CD8-positive, alpha-beta memory T cell (primary cell): ENCODE measurements at regions not wholly inside any gene's neighbourhood (a gene's known extent, or its start where the extent isn't known, plus 50 kb on each side); places are given as distances from the start of the nearest gene placed in this dataset.
"Not testable (repeated sequence)": the region's sequence is repeated elsewhere in the genome, so short reads cannot be mapped to it uniquely, and the experiment has no call there.

Source experiments
- CTCF ChIA-PET: fragments of 350-600 bp; sonication (Branson Sonifier 250); formaldehyde crosslinking; loops from one replicate; lab custom pipeline; 2021; ENCODE audit warnings: antibody characterized with exemption; lab: Charles Lee
- POLR2A ChIA-PET: fragments of 350-600 bp; sonication (Branson Sonifier 250); formaldehyde crosslinking; loops from one replicate; lab custom pipeline; 2021; ENCODE audit warnings: antibody characterized with exemption; lab: Charles Lee
- DNase-seq, 5 donors: peaks; one replicate each; pipeline versions ENCODE4 v3.0.0 to v3.0.0-alpha.2; 2020 to 2022; ENCODE audit warnings: mixed read lengths in 1 of 5
- H3K27ac ChIP-seq: one replicate; pipeline ENCODE4 v1.7.0; 2013; ENCODE audit warnings: low read depth, mild to moderate bottlenecking, low read length, moderate library complexity
- H3K27me3 ChIP-seq: 2 replicates; pipeline ENCODE4 v1.7.0; 2013; ENCODE audit warnings: low read length, mild to moderate bottlenecking; ENCODE audit not compliant: insufficient read depth, poor library complexity, severe bottlenecking
- H3K36me3 ChIP-seq: 2 replicates; pipeline ENCODE4 v1.7.0; 2013; ENCODE audit warnings: mild to moderate bottlenecking, low read length, moderate library complexity; ENCODE audit not compliant: insufficient read depth
- H3K4me1 ChIP-seq: 2 replicates; pipeline ENCODE4 v1.7.0; 2013; ENCODE audit warnings: mild to moderate bottlenecking, low read length, moderate library complexity; ENCODE audit not compliant: insufficient read depth
- H3K4me3 ChIP-seq: 2 replicates; pipeline ENCODE4 v1.7.0; 2013; ENCODE audit warnings: mild to moderate bottlenecking, low read length
- H3K9me3 ChIP-seq: 2 replicates; pipeline ENCODE4 v1.7.0; 2013; ENCODE audit warnings: mild to moderate bottlenecking, low read length
- H3K27ac Mint-ChIP-seq, 8 donors: one replicate each; pipeline ENCODE4 v1.8.0; 2020 to 2021; ENCODE audit warnings: mixed read lengths in 8 of 8, mild to moderate bottlenecking in 6 of 8, inconsistent platforms in 3 of 8, moderate library complexity in 3 of 8
- H3K27me3 Mint-ChIP-seq, 2 donors: one replicate each; pipeline ENCODE4 v1.8.0; 2020 to 2021; ENCODE audit warnings: mixed read lengths in 2 of 2, mild to moderate bottlenecking in 1 of 2, moderate library complexity in 1 of 2
- H3K36me3 Mint-ChIP-seq, 3 donors: one replicate each; pipeline ENCODE4 v1.8.0; 2020 to 2021; ENCODE audit warnings: mixed read lengths in 3 of 3, inconsistent platforms in 1 of 3, mild to moderate bottlenecking in 1 of 3
- H3K4me1 Mint-ChIP-seq, 3 donors: one replicate each; pipeline ENCODE4 v1.8.0; 2020 to 2021; ENCODE audit warnings: mixed read lengths in 3 of 3, inconsistent platforms in 1 of 3, mild to moderate bottlenecking in 1 of 3
- H3K4me3 Mint-ChIP-seq, 7 donors: one replicate each; pipeline ENCODE4 v1.8.0; 2020 to 2021; ENCODE audit warnings: mixed read lengths in 7 of 7, mild to moderate bottlenecking in 6 of 7, moderate library complexity in 4 of 7, inconsistent platforms in 2 of 7
- H3K9me3 Mint-ChIP-seq, 5 donors: one replicate each; pipeline ENCODE4 v1.8.0; 2020 to 2022; ENCODE audit warnings: mixed read lengths in 5 of 5, mild to moderate bottlenecking in 3 of 5, moderate library complexity in 2 of 5, inconsistent platforms in 1 of 5

DNA sequence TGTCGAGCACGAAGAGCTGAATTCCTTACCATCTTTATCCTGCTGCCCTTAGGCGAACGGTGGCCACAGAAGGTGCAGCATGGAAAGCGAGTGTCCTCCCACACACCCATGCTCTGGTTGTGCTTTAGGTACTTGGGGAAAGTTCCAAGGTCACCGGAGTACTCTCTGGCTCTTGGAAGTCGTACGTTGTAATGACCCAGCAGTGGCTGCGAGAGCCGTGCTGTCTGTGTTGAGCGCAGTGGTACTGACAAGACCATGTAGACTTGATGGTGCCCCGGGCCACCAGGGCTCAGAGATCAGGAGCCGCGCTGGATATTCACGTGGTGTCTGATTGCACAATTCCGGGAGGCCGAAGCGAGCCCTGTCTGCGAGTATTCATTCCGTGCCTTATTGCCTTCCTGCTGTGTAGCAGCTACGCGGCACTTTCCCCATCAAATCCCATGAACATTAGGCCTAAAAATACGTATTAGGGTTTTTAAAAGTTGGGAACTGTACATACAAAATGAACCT, 222.0 kb downstream of the ZNF516 start:
- ChIA-PET CTCF (no interaction called here), POLR2A (no interaction called here)
- Mint-ChIP-seq H3K4me3 (no peak overlapping the region), H3K27ac (no peak overlapping the region), H3K4me1 (no peaks in the 10 kb centered on the region), H3K36me3 (no peaks in the 10 kb centered on the region), H3K27me3 (peaks cover 0 to 6% of the 10 kb centered on the region in 2 donors), H3K9me3 (peaks cover 0 to 2% (median 0%) of the 10 kb centered on the region in 5 donors)
- Histone ChIP-seq H3K4me1 (no peaks in the 10 kb centered on the region), H3K4me3 (no peak overlapping the region), H3K27me3 (no peaks in the 10 kb centered on the region), H3K9me3 (no peaks in the 10 kb centered on the region), H3K27ac (no peak overlapping the region), H3K36me3 (no peaks in the 10 kb centered on the region)
- DNase-seq = no peak

DNA sequence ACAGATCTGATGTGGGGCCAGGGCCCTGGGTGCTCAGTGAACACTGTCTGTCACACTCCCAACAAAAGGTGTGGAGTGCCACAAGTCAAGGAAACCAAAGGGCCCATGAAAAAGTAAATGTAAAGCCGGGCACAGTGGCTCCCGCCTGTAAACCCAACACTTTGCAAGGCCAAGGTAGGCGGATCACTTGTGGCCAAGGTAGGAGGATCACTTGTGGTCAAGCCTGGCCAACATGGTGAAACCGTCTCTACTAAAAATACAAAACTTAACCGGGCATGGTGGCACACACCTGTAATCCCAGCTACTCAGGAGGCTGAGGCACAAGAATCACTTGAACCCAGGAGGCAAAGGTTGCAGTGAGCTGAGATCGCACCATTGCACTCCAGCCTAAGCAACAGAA, 227.6 kb downstream of the ZNF516 start:
- H3K4me1 ChIP-seq, CTCF ChIA-PET, H3K27ac Mint-ChIP-seq, H3K9me3 Mint-ChIP-seq, H3K27me3 ChIP-seq, H3K9me3 ChIP-seq, H3K4me3 Mint-ChIP-seq, H3K27me3 Mint-ChIP-seq, H3K36me3 ChIP-seq, H3K4me1 Mint-ChIP-seq, H3K4me3 ChIP-seq, H3K27ac ChIP-seq, DNase-seq, H3K36me3 Mint-ChIP-seq, POLR2A ChIA-PET: not testable (repeated sequence)

DNA sequence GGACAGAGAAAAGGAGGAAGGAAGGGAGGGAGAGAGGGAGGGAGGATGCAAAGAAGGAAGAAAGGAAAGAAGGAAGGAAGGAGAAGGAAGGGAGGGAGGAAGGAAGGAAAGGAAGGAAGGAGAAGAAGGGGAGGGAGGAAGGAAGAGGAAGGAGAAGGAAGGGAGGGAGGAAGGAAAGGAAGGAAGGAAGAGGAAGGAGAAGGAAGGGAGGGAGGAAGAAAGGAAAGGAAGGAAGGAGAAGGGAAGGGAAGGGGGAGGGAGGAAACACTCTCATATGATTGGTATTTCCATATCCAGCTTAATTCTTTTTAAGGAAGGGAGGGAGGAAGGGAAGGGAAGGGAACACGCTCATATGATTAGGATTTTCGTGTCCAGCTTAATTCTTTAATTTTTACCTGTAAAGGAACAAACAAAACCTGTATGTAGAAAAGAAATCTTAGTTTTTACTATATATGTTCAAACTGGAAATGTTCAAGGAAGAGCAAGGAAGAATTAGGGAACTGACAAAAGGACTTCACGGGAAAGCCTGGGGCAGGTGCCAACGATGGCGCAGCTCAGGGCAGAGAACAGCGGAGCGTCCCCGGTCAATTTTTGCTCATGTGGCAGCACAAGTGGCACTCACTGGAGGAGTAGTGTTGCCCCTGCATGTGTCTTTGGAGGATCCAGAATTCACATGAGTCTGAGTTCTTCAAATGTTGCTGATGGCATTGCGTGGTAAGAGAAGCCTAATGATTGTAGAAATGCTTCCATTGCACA, 228.6 kb downstream of the ZNF516 start:
- CTCF ChIA-PET = no interaction called here
- Histone ChIP-seq H3K9me3 (no peaks in the 10 kb centered on the region), H3K27me3 (no peaks in the 10 kb centered on the region), H3K36me3 (no peaks in the 10 kb centered on the region), H3K27ac (no peak overlapping the region), H3K4me3 (no peak overlapping the region), H3K4me1 (no peaks in the 10 kb centered on the region)
- Mint-ChIP-seq H3K4me1 (no peaks in the 10 kb centered on the region), H3K27ac (no peak overlapping the region), H3K36me3 (no peaks in the 10 kb centered on the region), H3K4me3 (no peak overlapping the region), H3K27me3 (peaks cover 4 to 7% of the 10 kb centered on the region in 2 donors), H3K9me3 (peaks cover 0 to 2% (median 0%) of the 10 kb centered on the region in 5 donors)
- DNase-seq = no peak
- POLR2A ChIA-PET = no interaction called here

DNA sequence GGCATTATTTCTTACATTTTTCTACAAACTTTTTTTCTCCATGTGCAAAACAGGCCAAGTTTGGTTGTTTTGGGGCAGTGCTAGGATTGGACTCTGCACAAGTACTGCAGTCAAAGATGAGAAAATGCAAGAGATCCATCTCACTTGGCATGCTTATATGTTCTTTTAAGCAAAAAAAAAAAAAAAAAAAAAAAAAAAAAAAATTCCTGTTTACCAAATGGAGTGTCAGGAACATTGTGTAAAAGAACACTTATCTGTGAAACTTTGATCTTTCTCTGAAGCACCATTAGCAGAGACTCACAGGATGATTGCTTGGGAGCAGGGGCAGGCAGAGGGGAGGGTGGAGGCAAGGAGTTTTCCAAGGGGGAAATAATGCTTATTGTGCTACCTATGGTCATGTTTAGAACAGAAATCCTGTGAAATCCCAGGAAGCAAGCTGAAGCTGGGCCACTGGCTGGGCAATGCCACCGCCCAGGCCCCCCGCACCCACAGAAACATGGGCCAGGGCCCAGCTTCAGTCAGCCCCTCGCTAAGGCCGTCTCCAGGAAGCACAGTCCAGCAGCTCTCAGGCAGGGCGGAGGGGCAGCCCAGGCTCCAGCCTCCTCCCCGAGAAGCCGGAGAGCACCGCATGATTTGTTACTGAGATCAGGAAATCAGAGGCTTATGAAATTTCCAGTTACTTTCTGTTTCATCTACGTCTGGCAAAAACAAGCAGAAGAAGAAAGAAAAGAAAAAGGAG, 229.4 kb downstream of the ZNF516 start:
- Histone ChIP-seq H3K27ac (no peak overlapping the region), H3K4me1 (no peaks in the 10 kb centered on the region), H3K27me3 (no peaks in the 10 kb centered on the region), H3K9me3 (no peaks in the 10 kb centered on the region), H3K36me3 (no peaks in the 10 kb centered on the region), H3K4me3 (no peak overlapping the region)
- no peaks in the 10 kb centered on the region for H3K36me3 Mint-ChIP-seq
- no peaks in the 10 kb centered on the region for H3K4me1 Mint-ChIP-seq
- H3K4me3 Mint-ChIP-seq = no peak overlapping the region
- peak overlapping the region in 1 of 8 donors; percentile 38 for H3K27ac Mint-ChIP-seq
- CTCF ChIA-PET = no interaction called here
- no peak for DNase-seq
- H3K9me3 Mint-ChIP-seq = peaks cover 0 to 2% (median 0%) of the 10 kb centered on the region in 5 donors
- POLR2A ChIA-PET = no interaction called here
- H3K27me3 Mint-ChIP-seq = peaks cover 4 to 9% of the 10 kb centered on the region in 2 donors

DNA sequence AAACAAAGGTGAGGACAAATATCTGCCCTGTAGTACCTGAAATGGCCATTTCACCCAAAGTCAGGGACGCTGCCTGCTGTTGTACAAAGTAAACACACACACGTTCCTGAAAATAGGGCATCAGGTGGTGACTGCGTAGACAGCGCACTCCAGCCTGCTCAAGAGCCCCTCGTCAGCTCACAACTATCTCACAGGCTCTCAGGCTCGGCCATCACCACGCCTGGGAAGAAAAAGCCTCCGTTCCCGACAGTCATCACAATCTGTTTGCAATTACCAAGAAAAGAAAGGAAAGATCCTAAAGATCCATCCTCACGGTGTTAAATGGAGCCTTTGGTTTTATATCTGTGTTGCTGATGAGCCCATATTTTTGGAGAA, 230.2 kb downstream of the ZNF516 start:
- H3K4me3 Mint-ChIP-seq = no peak overlapping the region
- Histone ChIP-seq H3K4me1 (no peaks in the 10 kb centered on the region), H3K4me3 (no peak overlapping the region), H3K36me3 (no peaks in the 10 kb centered on the region), H3K9me3 (no peaks in the 10 kb centered on the region), H3K27ac (no peak overlapping the region), H3K27me3 (no peaks in the 10 kb centered on the region)
- H3K27me3 Mint-ChIP-seq = peaks cover 4 to 5% of the 10 kb centered on the region in 2 donors
- DNase-seq = no peak
- ChIA-PET POLR2A (no interaction called here), CTCF (no interaction called here)
- H3K4me1 Mint-ChIP-seq = no peaks in the 10 kb centered on the region
- H3K27ac Mint-ChIP-seq = no peak overlapping the region
- no peaks in the 10 kb centered on the region for H3K9me3 Mint-ChIP-seq
- no peaks in the 10 kb centered on the region for H3K36me3 Mint-ChIP-seq

DNA sequence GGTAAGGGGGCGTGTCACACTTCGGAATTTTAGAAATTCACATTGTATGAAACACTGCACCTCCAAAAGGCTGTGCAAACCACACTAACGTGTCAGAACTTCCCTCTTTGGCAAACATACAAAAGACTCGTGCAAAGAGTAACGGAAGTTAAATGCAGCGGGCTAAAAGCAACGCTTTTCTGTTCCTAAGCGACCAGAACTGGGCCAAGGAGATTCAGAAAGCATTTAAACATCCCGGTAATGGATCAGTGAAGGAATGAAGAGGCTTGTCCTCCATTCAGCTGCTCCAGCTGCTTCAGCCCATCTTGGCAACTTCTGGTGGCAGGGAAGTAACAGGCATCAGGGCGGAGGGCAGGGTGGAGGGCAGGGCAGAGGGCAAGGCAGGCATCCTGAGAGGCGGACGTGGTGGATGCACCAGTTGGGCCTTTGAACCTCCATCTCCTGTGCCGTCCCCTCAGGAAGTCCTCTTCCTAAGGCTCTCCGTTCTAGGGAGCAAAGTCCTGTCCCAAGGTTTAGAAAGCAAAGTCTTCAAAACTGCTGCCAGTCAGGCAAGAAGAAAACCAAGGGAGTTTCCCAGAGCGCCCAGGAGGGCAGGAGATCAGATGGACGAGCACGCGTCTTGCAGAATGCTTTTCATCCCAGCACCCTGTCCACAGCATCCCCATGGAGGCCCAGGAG, 230.7 kb downstream of the ZNF516 start:
- ChIA-PET POLR2A (no interaction called here), CTCF (no interaction called here)
- no peak for DNase-seq
- Mint-ChIP-seq H3K4me3 (no peak overlapping the region), H3K9me3 (no peaks in the 10 kb centered on the region), H3K27me3 (peaks cover 4% of the 10 kb centered on the region in 2 donors), H3K27ac (no peak overlapping the region), H3K4me1 (no peaks in the 10 kb centered on the region), H3K36me3 (no peaks in the 10 kb centered on the region)
- no peaks in the 10 kb centered on the region for H3K9me3 ChIP-seq
- no peaks in the 10 kb centered on the region for H3K36me3 ChIP-seq
- no peak overlapping the region for H3K27ac ChIP-seq
- H3K27me3 ChIP-seq = no peaks in the 10 kb centered on the region
- H3K4me3 ChIP-seq = no peak overlapping the region
- no peaks in the 10 kb centered on the region for H3K4me1 ChIP-seq

DNA sequence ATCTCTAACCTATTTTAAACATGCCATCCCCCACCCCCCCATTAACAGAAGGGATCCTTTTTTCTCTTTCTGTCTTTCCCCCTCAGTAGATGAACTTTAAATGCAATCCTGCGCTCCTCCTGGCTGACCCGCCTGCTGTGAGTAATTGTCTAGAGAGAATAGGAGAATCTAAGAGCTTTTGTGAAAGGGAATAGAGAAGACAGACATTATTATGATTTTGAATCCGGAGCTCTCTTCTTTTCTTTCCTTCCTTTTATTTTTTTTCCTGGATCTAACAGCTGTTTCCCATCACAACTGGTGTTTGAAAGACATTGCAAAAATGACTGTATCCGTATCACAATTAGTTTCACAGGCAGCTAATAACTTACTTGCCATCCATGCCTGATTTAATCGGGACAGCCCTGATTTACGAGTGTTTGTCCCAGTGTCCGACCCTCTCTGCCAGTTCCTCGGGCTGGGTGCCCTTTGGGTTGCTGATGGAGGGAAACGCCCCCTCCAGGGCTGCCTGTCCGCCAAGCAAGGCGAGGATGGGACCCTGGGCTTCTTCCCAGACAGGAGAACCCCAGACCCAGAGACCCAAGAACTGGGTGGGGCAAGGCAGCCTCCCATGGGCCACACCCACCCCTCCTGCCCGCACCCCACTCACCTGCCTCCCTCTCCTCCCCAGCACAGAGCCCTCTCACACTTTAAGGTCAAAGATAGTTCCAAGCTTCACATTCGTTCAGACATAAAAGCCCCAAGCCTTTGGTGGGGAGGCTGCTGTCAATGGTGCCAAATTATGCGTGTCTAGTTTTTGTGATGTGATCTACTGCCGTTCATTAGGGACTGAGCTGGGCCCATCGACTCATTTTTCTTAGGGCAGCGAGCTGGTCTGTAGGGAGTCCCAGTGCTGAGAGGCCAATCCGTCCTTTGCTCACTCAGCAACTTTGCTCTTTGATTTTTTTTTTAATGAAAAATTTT, 231.7 kb downstream of the ZNF516 start:
- Histone ChIP-seq H3K27me3 (peaks cover under 1% of the 10 kb centered on the region), H3K36me3 (no peaks in the 10 kb centered on the region), H3K27ac (no peak overlapping the region), H3K9me3 (no peaks in the 10 kb centered on the region), H3K4me3 (no peak overlapping the region), H3K4me1 (no peaks in the 10 kb centered on the region)
- no peak overlapping the region for H3K4me3 Mint-ChIP-seq
- H3K9me3 Mint-ChIP-seq = no peaks in the 10 kb centered on the region
- peaks cover 4 to 6% of the 10 kb centered on the region in 2 donors for H3K27me3 Mint-ChIP-seq
- ChIA-PET CTCF (no interaction called here), POLR2A (no interaction called here)
- H3K27ac Mint-ChIP-seq = no peak overlapping the region
- no peak for DNase-seq
- no peaks in the 10 kb centered on the region for H3K36me3 Mint-ChIP-seq
- no peaks in the 10 kb centered on the region for H3K4me1 Mint-ChIP-seq
